GM12872 (cell line): ENCODE measurements at regions not wholly inside any gene's neighbourhood (a gene's known extent, or its start where the extent isn't known, plus 50 kb on each side); places are given as distances from the start of the nearest gene placed in this dataset.

Source experiments
- TF ChIP-seq, protein P1 (sequence below): IDR thresholded peaks from 3 replicates; pipeline ENCODE4 v1.5.1; 2011; ENCODE audit warnings: low read depth, mild to moderate bottlenecking, low read length, moderate library complexity; ENCODE audit not compliant: insufficient read depth

DNA sequence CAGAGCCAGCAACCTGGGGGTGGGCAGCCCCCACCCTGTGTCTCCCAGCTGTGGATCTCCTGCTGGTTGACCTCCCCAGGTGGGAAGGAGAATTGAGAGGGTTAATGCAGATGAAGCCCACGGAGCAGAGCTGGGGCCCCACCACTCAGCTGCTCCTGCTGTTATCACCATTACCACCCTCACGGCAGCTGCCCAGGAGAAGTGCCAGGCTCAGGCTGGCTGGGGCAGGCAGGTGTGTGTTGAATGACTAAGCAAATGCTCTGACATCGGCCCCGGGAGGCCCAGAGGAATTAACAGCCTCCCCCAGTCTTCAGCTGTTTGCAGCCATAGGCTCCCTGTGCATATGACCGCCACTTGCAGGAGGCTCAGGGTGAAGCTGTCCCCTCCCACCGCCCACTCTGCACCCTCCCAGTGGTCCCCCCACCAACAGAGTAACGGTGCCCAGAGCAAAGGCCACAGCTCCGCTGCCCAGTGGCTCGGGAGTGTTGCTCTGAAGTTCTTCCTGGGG is 133.8 kb downstream of the CPZ start:
- TF ChIP-seq, protein P1, sequence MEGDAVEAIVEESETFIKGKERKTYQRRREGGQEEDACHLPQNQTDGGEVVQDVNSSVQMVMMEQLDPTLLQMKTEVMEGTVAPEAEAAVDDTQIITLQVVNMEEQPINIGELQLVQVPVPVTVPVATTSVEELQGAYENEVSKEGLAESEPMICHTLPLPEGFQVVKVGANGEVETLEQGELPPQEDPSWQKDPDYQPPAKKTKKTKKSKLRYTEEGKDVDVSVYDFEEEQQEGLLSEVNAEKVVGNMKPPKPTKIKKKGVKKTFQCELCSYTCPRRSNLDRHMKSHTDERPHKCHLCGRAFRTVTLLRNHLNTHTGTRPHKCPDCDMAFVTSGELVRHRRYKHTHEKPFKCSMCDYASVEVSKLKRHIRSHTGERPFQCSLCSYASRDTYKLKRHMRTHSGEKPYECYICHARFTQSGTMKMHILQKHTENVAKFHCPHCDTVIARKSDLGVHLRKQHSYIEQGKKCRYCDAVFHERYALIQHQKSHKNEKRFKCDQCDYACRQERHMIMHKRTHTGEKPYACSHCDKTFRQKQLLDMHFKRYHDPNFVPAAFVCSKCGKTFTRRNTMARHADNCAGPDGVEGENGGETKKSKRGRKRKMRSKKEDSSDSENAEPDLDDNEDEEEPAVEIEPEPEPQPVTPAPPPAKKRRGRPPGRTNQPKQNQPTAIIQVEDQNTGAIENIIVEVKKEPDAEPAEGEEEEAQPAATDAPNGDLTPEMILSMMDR, result no peak

DNA sequence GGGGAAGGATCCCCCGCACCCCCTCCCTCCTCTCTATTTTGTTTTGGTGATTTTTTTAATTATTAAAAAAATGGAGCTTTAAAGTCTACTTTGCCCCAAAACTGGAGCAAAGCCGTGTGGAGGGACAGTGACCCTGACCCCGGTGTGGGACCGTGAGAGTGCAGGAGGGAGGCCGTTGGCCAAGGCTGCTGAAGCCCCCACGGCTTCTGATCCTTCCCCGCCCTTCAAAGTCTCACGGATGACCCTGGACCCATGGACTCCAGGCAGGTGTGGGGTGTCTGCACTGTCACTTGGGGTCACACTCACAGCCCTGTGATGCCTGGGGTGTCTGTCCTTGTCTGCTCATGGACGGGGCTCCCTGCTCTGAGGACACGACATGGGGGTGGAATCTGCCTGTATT is 133.3 kb downstream of the CPZ start:
- TF ChIP-seq, protein P1, result no peak

DNA sequence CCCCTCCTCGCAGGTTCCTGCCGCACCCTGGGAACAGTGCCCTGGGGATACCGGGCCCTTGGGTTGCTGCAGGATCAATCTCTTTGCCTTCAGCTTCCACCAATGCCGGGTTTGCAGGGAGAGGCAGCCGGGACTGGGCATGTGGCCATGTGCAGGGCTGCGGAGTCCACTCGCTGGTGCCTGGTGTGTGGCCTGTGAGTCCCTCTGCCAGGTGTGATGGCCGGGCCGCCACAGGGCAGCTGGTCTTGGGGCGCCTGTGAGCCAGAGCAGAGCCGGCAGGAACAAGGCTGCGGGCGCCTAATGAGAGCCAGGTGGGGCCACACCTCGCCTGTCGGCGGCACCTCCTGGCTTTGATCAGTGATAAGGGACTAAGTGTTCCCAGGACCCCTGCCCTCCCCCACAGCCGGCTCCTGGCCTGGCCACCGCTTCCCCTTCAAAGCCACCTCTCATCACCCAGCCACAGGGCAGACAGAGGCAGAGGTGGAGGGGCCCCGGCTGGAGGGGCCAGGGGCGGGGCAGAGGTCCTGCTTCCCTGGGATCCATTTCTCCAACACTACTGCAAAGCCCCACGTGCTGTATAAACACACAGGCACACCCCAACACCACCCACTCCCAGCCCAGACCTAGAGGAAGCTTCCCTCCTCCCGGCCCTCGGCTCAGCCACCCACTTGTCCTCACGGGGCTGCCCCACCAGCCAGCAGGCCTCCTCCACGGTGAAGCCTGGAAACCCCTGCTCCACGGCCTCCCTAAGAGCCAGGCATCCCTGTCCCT is 132.7 kb downstream of the CPZ start:
- TF ChIP-seq, protein P1, result no peak

DNA sequence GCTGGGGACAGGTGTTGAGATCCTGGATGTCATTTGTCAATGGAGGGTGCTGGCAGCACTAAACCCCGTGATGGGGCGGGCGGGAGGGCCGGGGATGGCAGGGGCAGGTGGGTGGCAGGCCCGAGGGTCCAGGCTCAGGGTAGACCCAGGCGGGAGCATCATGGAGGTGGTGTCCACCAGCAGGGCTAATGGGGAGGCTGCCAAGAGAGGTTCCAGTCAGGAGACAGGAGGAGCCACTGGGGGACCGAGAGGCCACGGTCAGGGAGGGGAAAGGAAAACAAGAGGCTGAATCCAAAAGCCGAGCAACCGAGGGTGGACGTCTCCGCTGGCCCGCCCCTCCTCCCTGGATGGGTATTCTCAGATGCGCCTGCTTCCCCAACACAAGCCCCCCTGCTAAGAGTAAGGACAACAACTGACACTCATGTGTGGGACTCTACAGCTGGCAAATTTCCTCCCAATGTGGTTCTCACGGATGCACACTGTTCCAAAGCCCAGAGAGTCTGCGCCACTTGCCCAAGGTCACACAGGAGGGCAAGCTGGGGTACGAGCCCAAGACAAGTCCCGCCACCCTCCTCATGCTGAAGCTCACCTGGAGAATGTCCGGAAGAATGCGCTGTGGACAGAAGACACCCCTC is 132.0 kb downstream of the CPZ start:
- TF ChIP-seq, protein P1, result no peak

DNA sequence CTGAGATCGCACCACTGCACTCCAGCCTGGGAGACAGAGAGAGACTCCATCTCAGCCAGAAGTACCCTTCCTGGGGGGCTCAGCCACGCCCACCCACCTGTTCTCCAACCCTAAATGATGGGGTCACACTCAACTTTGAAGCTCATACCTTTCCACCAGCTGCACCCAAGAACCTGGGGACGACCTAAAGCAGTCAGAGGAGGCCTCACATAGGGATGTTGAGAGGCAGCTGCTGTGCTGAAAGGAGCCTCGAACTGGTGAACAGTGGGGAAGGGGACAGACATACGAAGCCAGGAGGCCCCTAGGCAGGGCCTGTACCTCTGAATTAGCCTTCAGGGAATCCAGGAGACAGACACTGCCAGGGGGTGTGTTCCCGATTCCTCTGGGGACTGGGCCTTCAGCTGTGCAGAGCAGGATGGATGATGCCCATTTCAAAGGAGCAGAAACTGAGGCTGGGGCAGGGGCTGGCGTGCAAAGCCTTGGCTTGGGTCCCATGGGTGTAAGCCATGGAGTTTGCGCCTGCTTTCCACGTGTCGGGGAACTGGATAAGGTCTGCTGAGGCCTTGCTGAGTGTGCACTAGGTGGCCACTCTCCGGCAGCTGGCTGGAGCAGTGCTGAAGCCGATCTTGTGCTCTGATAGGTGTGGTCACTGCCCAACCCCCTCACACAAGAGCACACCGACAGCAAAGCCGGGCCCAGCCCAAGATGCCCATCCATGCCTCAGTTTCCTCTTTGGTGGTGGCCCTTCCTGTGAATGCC is 130.8 kb downstream of the CPZ start:
- TF ChIP-seq, protein P1, result no peak

DNA sequence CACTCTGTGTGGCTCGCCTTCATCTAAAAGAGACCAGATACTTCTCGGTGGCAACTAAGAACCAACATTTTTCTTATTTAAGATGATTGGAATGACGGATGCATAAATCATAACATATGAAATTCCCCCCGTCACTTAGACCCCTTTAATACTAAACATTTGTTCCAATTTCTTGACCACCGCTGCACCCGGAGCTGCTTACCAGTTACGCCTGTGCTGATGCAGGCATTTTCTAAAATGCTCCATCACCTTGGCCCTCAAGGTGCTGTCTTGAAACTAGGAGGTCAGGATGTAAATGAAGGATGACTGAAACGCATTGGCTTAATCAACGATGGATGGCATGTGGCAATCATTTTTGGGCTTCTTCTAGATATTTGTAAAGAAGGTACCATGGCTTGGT is 130.0 kb downstream of the CPZ start:
- TF ChIP-seq, protein P1, result no peak

DNA sequence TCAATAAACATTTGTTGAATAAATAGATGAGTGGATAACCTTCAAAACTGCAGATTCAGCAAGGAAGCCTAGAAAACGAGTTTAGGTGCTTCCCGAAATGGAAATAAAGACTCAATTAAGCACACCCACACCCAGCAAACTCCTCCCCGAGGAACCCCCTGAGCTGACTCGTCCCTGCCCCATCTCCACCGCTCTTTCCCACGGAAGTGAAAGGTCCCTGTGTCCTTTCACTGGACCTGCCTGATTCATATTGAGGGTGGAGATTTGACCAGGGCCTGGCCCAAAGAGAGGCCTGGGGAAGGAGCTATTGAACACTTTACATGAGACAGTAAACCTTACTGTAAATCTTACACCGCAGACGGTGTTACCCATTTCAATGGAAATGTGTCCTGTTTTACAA is 129.1 kb downstream of the CPZ start:
- TF ChIP-seq, protein P1, result no peak
